ENCODE measurements at regions not wholly inside any gene's neighbourhood (a gene's known extent, or its start where the extent isn't known, plus 50 kb on each side); places are given as distances from the start of the nearest gene placed in this dataset.
"Not testable (repeated sequence)": the region's sequence is repeated elsewhere in the genome, so short reads cannot be mapped to it uniquely, and the experiment has no call there.

GRCh38 chr22:22785316-22786065 is 102.1 kb upstream of the IGLL5 start:
- no peak for DNase-seq

GRCh38 chr22:22786301-22787115 is 101.1 kb upstream of the IGLL5 start:
- DNase-seq = no peak

- no peak for DNase-seq
Measured at GRCh38 chr22:22787151-22787550, 100.5 kb upstream of the IGLL5 start.

GRCh38 chr22:22787786-22788459 is 99.7 kb upstream of the IGLL5 start:
- peak; percentile 24 for DNase-seq

- no peak for DNase-seq
Measured at GRCh38 chr22:22788460-22789037, 99.1 kb upstream of the IGLL5 start.

GRCh38 chr22:22789233-22789921 is 98.2 kb upstream of the IGLL5 start:
- DNase-seq = no peak

- DNase-seq = no peak
Measured at GRCh38 chr22:22789922-22790845, 97.4 kb upstream of the IGLL5 start.

GRCh38 chr22:22791438-22792181 is 96.0 kb upstream of the IGLL5 start:
- no peak for DNase-seq

- not testable (repeated sequence) for DNase-seq
Measured at GRCh38 chr22:22792205-22792786, 95.3 kb upstream of the IGLL5 start.

GRCh38 chr22:22795639-22796038 is 92.0 kb upstream of the IGLL5 start:
- not testable (repeated sequence) for DNase-seq

- DNase-seq = no peak
Measured at GRCh38 chr22:22796724-22797123, 90.9 kb upstream of the IGLL5 start.

- DNase-seq = no peak
Measured at GRCh38 chr22:22798232-22798616, 89.4 kb upstream of the IGLL5 start.

- DNase-seq = no peak
Measured at GRCh38 chr22:22798716-22799115, 88.9 kb upstream of the IGLL5 start.

- no peak for DNase-seq
Measured at GRCh38 chr22:22799561-22799960, 88.1 kb upstream of the IGLL5 start.

GRCh38 chr22:22800716-22801115 is 86.9 kb upstream of the IGLL5 start:
- no peak for DNase-seq

GRCh38 chr22:22802339-22802970 is 85.2 kb upstream of the IGLL5 start:
- DNase-seq = no peak

GRCh38 chr22:22803285-22803853 is 84.2 kb upstream of the IGLL5 start:
- no peak for DNase-seq

GRCh38 chr22:22810018-22810427 is 77.6 kb upstream of the IGLL5 start:
- no peak for DNase-seq

- no peak for DNase-seq
Measured at GRCh38 chr22:22810471-22810870, 77.1 kb upstream of the IGLL5 start.

Measured in NCI-H1694 (cell line).